Activated T-helper 1 cell treated with Interleukin-2 at 50 U/mL for 16 hours (primary cell): ENCODE measurements at regions not wholly inside any gene's neighbourhood (a gene's known extent, or its start where the extent isn't known, plus 50 kb on each side); places are given as distances from the start of the nearest gene placed in this dataset.
"Not testable (repeated sequence)": the region's sequence is repeated elsewhere in the genome, so short reads cannot be mapped to it uniquely, and the experiment has no call there.

Experiments used
- DNase-seq: peaks from one replicate; pipeline ENCODE4 v3.0.0-alpha.2; 2020; ENCODE audit warnings: low read depth

DNA sequence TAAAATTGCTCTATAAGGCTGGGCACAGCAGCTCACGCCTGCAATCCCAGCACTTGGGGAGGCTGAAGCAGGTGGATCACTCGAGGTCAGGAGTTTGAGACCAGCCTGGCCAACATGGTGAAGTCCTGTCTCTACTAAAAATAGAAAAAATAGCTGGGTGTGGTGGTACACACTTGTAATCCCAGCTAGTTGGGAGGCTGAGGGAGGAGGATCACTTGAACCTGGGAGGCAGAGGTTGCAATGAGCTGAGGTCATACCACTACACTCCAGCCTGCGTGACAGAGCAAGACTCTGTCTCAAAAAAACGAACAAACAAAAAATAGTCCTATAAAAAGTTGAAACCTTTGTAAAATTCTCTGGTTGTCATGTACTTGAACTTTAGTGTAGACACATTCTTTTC, 93.0 kb upstream of the KIF26B start:
- not testable (repeated sequence) for DNase-seq

DNA sequence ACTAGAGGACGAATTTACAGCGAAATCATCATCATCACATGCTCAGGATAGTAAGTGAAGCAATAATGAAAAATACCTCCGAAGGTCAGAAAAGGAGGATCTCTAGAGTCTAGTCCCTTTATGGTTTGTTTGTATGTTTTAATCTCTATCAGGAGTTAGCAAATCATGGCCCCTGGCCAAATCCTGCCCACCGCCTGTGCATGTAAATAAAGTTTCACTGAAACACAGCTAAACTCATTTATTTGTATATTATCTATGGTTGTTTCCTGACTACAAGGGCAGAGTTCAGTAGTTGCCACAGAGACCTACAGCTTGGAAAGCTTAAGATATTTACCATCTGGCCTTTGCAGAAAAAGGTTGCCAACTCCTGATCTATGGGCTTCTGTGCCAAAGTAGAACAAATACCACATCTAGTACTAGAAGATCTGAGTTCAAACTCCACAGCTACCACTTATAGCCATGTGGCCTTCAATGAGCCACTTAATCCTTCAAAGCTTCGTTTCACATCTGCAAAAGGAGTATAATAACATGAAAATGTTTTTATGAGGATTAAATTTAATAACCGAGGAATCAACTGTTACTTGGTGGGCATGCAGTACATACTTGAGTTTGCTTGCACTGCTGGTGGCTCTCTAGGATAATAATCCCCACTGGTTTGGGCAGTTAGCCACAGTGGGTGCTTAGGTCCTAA, 94.0 kb upstream of the KIF26B start:
- no peak for DNase-seq

DNA sequence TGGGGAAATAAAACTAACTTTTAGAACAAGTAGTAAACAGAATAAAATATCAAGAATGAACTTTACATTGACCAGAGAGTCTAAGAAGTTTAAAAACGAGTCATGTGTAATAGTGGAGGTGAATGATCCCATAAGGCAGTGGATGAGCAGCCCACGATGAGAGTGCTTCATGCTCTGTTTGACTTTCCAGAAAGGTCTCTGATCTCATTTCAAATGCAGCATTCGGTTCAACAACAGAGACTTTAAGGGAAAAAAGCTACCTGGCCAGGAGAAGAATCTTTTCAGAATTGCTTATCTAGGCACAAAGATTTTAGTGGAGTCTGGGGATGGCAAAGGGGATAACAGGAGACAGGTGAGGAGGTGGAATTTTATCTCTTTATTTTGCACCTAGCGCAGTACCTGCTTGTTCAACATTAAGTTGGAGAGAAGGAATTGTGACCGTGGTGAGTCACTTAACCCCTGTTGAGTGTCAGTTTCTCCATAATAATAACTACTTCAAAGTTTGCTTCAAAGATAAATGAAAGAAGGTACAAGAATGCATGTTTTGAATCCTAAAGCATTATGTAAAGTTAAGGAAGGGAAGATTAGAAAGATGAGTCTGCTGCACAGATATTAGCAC, 94.9 kb upstream of the KIF26B start:
- no peak for DNase-seq

GRCh38 chr1:245058882-245059281, 95.9 kb upstream of the KIF26B start:
- no peak for DNase-seq

DNA sequence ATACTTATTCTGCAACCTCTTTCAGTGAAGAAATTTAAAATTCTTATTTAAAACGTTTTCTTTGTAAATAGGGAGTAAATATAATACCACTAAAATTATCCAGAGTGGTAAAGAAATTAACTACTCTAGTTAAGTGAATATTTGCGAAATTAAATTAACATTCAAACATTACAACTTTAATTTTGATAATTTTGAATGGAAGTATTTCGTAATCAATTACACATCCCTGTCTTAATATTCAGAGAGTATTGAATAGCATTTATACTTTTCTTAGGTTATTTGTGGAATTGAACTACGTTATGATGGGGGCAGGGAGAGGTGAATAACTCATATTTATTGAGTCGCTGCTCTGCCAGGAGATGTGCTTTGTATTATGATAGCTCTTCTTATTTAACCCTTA, 96.3 kb upstream of the KIF26B start:
- DNase-seq = no peak

DNA sequence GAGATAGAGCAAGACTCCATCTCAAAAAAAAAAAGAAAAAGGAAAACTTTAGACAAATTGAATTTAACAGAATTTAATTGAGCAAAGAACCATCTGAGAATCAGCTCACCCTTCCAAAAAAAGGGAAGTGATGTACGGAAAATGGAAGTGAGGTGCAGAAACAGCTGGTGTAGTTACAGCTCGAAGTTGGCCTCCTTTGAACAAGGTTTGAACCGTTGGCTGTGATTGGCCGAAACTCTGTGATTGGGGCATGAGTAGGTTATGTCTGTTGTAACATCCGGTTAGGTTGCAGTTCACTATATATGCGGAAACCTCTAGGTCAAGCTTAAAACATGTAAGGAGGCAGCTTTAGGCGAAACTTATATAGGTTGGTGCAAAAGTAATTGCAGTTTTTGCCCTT, 97.9 kb upstream of the KIF26B start:
- no peak for DNase-seq

GRCh38 chr1:245056296-245056695, 98.5 kb upstream of the KIF26B start:
- DNase-seq = not testable (repeated sequence)

GRCh38 chr1:245055752-245056151, 99.0 kb upstream of the KIF26B start:
- no peak for DNase-seq

DNA sequence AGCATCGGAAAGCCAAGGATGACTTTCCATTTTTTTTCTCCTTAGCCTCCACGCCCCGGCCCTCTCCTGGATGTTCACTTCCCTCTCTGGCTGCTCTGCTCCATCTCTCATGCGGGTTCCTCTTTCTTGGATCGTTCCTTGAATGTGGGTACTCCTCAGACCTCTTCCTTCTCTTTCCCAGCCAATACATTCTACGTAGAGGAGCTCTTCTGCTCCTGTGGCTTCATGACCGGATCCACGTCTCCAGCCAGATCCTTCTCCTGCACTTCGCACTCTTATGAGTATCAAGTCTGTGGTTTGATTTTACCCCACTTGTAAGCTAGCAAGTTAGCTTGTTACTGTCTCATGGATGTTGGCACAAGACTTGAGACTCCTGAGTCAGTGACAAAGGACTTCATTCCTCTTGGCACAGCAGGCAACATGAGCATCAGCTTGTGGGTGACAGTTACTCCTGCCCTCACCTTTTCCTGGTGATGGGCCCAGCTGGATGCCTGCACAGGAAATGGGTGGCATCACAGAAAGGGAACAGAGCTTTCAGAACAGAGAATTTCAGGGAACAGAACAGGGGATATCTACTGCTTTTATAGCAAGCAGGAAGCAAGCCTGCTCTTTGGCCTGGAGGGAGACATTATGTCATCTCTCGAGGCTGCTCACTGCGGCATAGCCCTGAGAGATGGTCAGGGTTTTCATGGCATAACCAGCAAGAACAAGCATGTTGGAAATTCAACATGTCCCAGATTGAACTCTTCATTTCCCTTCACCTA, 100.1 kb upstream of the KIF26B start:
- DNase-seq = no peak

DNA sequence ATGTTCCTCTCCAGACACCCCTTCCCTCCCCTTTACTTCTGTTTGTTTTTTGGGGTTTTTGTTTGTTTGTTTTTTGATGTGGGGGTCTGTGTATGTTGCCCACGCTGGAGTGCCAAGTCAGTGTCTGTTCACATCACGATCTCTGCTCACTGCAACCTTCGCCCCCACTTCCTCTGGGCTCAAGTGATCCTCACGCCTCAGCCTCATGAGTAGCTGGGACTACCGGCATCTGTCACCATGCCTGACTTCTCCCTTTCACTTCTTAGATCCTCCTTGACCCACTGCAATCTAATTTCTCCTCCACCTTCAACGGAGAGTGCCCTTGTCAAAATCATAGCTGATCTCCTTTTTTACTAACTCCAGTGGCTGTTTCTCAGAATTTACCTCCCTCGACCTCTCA, 100.7 kb upstream of the KIF26B start:
- DNase-seq = no peak

DNA sequence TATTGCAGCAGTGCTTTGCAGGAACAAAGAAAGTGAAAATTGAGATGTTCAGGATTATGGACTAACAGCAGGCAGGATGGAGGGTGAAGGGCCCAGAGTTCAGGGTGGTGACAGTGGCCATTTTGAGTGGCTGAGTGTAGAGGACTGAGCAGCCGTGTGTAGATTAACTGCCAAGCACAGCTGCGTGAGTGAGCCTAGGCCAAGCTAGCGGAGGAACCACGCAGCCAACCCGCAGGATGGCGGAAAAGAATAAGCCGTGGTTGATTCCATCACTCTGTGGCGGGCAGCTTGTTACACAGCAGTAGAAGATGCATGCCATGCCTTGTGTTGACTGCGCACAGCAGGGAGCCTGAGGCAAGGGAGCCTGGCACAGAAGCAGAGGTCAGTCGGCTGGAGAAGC, 102.5 kb upstream of the KIF26B start:
- DNase-seq = no peak

- no peak for DNase-seq
These were observed 103.2 kb upstream of the KIF26B start for GRCh38 chr1:245051349-245052221.

GRCh38 chr1:245046769-245047168, 108.0 kb upstream of the KIF26B start:
- DNase-seq = no peak

GRCh38 chr1:245046315-245046714, 108.5 kb upstream of the KIF26B start:
- DNase-seq = no peak

GRCh38 chr1:245045087-245045881, 109.5 kb upstream of the KIF26B start:
- DNase-seq = no peak

GRCh38 chr1:245043611-245043940, 111.2 kb upstream of the KIF26B start:
- no peak for DNase-seq

DNA sequence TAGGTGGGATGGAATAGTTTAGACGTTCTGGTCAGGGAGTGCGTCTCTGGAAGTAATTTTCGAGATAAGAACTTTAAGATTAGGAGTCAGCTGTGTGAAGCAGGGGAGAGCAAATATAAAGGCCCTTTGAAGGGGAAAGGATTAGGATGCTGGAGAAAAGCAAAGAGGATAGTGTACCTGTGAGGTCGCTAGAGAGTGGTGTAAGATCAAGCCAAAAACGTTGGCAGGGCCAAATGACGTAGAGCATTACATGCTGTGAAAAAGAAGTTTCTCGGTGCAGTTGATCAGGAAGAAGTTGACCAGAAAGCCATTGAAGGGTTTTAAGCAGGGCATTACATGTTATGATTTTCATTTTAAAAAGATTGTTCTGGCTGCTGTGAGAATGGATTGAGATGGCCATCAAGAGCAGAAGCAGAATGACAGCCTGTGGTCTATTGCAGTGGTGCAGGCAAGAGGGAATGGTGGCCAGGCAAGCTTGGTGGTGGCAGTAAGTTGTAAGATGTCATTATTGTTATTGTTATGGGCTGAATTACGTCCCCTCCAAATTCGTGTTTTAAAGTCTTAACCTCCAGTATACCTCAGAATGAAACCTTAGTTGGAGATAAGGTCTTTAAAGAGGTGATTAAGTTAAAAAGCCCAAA, 113.6 kb upstream of the KIF26B start:
- DNase-seq = no peak

DNA sequence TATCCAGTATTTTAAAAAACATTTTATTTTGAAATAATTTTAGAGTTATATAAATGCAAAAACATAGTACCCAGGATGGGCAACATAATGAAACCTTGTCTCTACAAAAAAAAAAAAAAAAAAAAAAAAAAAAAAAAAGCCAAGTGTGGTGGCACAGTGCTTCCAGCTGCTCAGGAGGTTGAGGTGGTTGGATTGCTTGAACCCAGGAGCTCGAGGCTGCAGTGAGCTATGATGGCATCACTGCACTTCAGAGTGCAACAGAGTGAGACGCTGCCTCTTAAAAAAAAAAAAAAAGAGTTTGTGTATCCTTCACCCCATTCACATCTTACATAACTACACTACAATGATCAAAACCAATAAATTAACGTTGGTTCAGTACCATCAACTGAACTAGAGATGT, 115.6 kb upstream of the KIF26B start:
- no peak for DNase-seq

- DNase-seq = no peak
These were observed 118.7 kb upstream of the KIF26B start for GRCh38 chr1:245036102-245036501.

- DNase-seq = no peak
These were observed 123.7 kb upstream of the KIF26B start for GRCh38 chr1:245031041-245031440.

- no peak for DNase-seq
These were observed 128.5 kb upstream of the KIF26B start for GRCh38 chr1:245026247-245026646.
